ENCODE measurements at regions not wholly inside any gene's neighbourhood (a gene's known extent, or its start where the extent isn't known, plus 50 kb on each side); places are given as distances from the start of the nearest gene placed in this dataset.

GRCh38 chr12:131384544-131384855, 326.4 kb upstream of the SFSWAP start:
- Histone ChIP-seq H3K4me3 (no peak overlapping the region), H3K4me2 (ENCODE audit: insufficient read depth, low read length) (no peak overlapping the region), H3K9me3 (replicated peaks; ENCODE audit: control insufficient read depth, insufficient read depth, low read depth, low read length) (no peaks in the 10 kb centered on the region), H3K9me1 (ENCODE audit: control insufficient read depth, insufficient read depth, low read length) (no peaks in the 10 kb centered on the region), H3K79me2 (ENCODE audit: control insufficient read depth, insufficient read depth, low read length) (no peaks in the 10 kb centered on the region), H2AFZ (ENCODE audit: low read depth, low read length) (no peak overlapping the region), H3K27ac (ENCODE audit: extremely low read depth, low read depth, low read length) (no peak overlapping the region), H3K9ac (ENCODE audit: insufficient read depth in 1 of 2, low read depth in 2 of 2, low read length in 2 of 2) (no peak overlapping the region), H3K36me3 (ENCODE audit: control insufficient read depth, insufficient read depth, low read length) (no peaks in the 10 kb centered on the region), H3K4me1 (replicated peaks in 1 of 2; ENCODE audit: control insufficient read depth in 2 of 2, insufficient read depth in 2 of 2, low read length in 2 of 2) (peaks cover 0 to 46% of the 10 kb centered on the region in 2 experiments; a peak in 3 of 5 replicates), H4K20me1 (replicated peaks; ENCODE audit: control insufficient read depth, insufficient read depth, low read length) (no peaks in the 10 kb centered on the region; the same call in 1 of the 2 replicates), H3K27me3 (ENCODE audit: control insufficient read depth in 2 of 2, insufficient read depth in 2 of 2, low read length in 2 of 2) (peaks cover 21 to 62% of the 10 kb centered on the region in 2 experiments)
- no peak for TF ChIP-seq ID3 (CRISPR knock-in tag; IDR thresholded peaks at IDR 0.05)
- TF ChIP-seq ID3 (tag; IDR thresholded peaks at IDR 0.05), result no peak
- no peak for TF ChIP-seq ZZZ3 (IDR thresholded peaks at IDR 0.05)
- TF ChIP-seq E2F8 (IDR thresholded peaks at IDR 0.05; ENCODE audit: low read depth, partially characterized antibody), result no peak
- TF ChIP-seq NFYB (IDR thresholded peaks at IDR 0.05; ENCODE audit: extremely low read depth, insufficient read length), result no peak
- TF ChIP-seq ZNF165 (CRISPR knock-in tag; IDR thresholded peaks at IDR 0.05; ENCODE audit: borderline replicate concordance), result no peak
- TF ChIP-seq, protein P1, sequence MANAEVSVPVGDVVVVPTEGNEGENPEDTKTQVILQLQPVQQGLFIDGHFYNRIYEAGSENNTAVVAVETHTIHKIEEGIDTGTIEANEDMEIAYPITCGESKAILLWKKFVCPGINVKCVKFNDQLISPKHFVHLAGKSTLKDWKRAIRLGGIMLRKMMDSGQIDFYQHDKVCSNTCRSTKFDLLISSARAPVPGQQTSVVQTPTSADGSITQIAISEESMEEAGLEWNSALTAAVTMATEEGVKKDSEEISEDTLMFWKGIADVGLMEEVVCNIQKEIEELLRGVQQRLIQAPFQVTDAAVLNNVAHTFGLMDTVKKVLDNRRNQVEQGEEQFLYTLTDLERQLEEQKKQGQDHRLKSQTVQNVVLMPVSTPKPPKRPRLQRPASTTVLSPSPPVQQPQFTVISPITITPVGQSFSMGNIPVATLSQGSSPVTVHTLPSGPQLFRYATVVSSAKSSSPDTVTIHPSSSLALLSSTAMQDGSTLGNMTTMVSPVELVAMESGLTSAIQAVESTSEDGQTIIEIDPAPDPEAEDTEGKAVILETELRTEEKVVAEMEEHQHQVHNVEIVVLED (CRISPR knock-in tag; IDR thresholded peaks at IDR 0.05), result no peak
- no peak for TF ChIP-seq POLR2AphosphoS2 (IDR thresholded peaks at IDR 0.05; ENCODE audit: low read length)
- no peak for TF ChIP-seq BRD9 (IDR thresholded peaks at IDR 0.05; ENCODE audit: low read depth, partially characterized antibody)
- TF ChIP-seq E2F5 (CRISPR knock-in tag; IDR thresholded peaks at IDR 0.05), result no peak
- TF ChIP-seq ZNF174 (CRISPR knock-in tag; IDR thresholded peaks at IDR 0.05), result no peak
- TF ChIP-seq EWSR1 (IDR thresholded peaks at IDR 0.05; ENCODE audit: borderline replicate concordance, low read depth, partially characterized antibody), result no peak
- TF ChIP-seq SPI1 (IDR thresholded peaks at IDR 0.05; ENCODE audit: borderline replicate concordance, low read depth, low read length), result no peak
- no peak for TF ChIP-seq CREB3L1 (IDR thresholded peaks at IDR 0.05; ENCODE audit: borderline replicate concordance, low read depth)
- TF ChIP-seq HNRNPH1 (optimal IDR thresholded peaks at IDR 0.05; ENCODE audit: low read depth, low read length), result no peak
- TF ChIP-seq PRMT5 (CRISPR knock-in tag; IDR thresholded peaks at IDR 0.05), result no peak
- TF ChIP-seq NONO (IDR thresholded peaks at IDR 0.05; ENCODE audit: low read depth in 2 of 2, low read length in 1 of 2), result no peak
- no peak for TF ChIP-seq RNF2 (IDR thresholded peaks at IDR 0.05)
- ChIA-PET CTCF (ENCODE audit: low intra/inter-chr PET ratio) (no interaction called here), POLR2A (no interaction called here)
- no peak for DNase-seq (ENCODE audit: extremely low read depth in 1 of 4, low spot score in 3 of 4)
- no TSS peak for BruUV-seq (replicated peaks)
- no peak for FAIRE-seq
- ATAC-seq, result no peak
- intact Hi-C loops (cut with micrococcal nuclease) (no loop called here), in situ Hi-C loops (cut with MboI) (no loop called here)
- 10% methylated on average over 6 of the region's 8 CpGs for WGBS (ENCODE audit: insufficient coverage, low coverage, missing lambda C conversion rate)
